Spleen (tissue), 7 donors: ENCODE measurements at regions not wholly inside any gene's neighbourhood (a gene's known extent, or its start where the extent isn't known, plus 50 kb on each side); places are given as distances from the start of the nearest gene placed in this dataset.

ENCODE experiments used
- CTCF ChIP-seq, 11 experiments: fragments of 200-600 bp in 7 of 11; fragments of 450-650 bp in 4 of 11; sonication (generic) in 4 of 11; IDR thresholded peaks in 8 of 11; conservative IDR thresholded peaks in 3 of 11; 1 replicate in 7 of 11; 2 replicates in 4 of 11; pipeline versions ENCODE4 v1.4.0 to v1.8.0; 2016 to 2021; ENCODE audit warnings: antibody characterized with exemption in 11 of 11, inconsistent platforms in 4 of 11, mild to moderate bottlenecking in 1 of 11
- POLR2A ChIP-seq, 3 donors: fragments of 450-650 bp; IDR thresholded peaks; one replicate each; pipeline ENCODE4 v1.5.1; 2017; ENCODE audit warnings: antibody characterized with exemption in 3 of 3, mild to moderate bottlenecking in 1 of 3
- donor health status: DM: no; HTN: no; CAD: no; lungs with moderate emphysema.
- donor health status: DM: no; HTN: no; CAD: no.
- donor health status: DM: no; HTN: no; CAD: no.

- TF ChIP-seq CTCF (IDR thresholded peaks at IDR 0.05 in 8 of 11, conservative IDR thresholded peaks at IDR 0.05 in 3 of 11) = no peak
- TF ChIP-seq POLR2A (IDR thresholded peaks at IDR 0.05) = no peak
Measured at GRCh38 chr1:195851016-195851601, 757.1 kb downstream of the KCNT2 start.
